Activated CD4-positive, alpha-beta T cell treated with anti-CD3 and anti-CD28 coated beads for 48 hours (primary cell): ENCODE measurements at regions not wholly inside any gene's neighbourhood (a gene's known extent, or its start where the extent isn't known, plus 50 kb on each side); places are given as distances from the start of the nearest gene placed in this dataset.

Experiments used
- DNase-seq: peaks from one replicate; pipeline ENCODE4 v3.0.0-alpha.2; 2020

DNA sequence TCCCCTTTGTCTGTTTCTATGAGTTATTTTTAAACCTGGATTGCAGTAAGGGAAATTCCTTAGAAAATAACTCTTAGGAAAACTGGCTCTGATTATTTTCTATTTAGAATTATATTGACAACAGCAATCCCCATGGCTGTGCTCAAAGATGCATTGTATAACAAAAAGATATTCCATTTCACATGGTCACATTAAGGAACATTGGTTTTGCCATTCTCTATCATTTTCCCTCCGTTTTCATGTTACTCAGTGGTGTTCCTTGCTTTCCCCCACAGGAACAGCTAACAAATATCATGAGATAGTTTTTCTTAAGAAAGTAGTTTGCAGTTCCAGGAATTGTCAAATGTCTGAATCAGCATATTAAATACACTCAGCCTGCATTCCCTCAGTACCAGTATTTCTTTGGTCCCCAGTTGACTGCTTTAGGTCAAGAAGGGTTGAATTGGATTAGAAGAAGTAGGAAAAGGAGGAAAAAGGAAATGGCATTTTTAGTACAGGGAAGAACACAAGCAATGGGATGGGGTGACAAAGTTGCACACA is 436.7 kb downstream of the TNS3 start:
- no peak for DNase-seq

DNA sequence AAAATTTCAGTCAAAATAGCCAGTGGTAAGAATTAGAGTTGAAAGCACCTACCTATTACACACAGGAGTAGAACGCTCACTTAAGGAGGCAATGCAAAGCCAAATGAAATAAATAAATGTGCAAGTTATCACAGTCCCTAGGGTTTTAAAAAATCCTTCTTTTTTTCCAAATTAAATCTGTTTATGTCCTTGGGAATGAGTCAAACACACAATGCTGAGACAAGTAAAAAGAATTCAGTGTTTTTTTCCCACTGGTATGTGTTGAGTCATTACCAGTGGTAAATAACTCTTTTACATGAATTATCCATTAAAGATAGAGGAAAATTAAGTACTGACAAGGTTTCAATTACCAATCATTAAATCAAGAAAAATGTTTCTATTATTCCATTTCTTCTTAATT is 438.6 kb downstream of the TNS3 start:
- DNase-seq = no peak

DNA sequence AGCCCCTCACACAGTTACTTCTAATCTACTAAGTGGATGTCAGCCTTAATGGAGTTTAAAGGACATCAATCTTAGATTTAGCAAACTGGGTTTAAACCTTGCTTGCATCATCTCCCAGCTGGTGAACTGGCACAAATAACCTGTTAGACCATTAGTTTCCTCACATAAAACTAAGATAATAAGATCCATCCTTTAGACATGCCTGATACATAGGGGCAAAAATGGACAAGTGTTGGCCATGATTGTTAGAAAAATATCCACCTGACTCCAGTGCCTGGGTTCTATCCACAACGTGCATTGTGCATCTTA is 439.1 kb downstream of the TNS3 start:
- DNase-seq = no peak

DNA sequence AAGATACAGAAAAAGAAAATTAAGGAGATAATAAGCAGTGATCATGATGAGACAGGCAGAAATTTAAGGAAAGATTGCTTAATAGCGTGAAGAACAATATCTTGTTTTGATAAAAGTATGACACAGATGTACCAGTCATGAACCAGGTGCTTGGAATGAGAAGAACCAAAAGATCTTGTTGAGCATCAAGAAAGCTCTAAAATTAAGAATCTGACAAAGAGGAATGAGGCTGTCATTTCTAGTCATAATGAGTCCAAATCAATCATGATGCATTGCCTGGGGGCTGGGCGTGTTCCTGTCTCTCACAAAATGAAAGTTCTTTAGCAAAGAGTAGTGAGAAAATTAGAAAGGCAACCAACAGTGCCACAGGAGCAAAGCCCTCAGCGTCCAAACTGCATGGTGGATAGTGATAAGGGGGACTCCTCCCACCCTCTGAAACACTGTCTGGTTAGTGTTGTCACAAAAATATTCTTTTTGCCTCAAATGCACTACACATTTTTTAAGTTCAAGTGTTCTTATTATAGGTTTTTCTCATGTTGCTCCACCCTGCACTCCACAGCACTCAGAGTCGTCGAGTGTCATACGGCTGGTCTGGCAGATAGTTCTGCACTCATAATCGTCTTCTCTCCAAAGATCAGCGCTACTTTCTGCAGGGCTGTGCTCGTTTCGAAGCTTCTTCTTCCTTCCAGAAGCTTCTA is 439.6 kb downstream of the TNS3 start:
- DNase-seq = no peak

DNA sequence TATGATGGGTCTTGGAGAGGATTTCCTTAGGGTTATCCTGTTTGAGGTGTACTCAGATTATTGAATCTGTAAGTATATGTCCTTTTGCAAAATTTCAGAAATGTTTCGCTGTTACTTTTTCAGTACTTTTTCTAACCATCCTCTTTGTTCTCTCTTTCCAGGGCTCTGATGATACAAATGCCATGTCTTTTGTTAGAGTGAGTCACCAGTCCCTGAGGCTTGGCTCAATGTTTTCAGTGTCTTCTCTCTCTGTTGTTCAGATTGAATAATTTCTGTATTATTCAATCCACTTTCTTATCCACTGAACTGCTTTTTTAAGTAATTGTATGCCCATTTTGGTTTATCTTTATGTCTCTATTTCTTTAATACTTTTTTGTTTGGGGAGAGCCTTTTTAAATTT is 449.4 kb downstream of the TNS3 start:
- no peak for DNase-seq

DNA sequence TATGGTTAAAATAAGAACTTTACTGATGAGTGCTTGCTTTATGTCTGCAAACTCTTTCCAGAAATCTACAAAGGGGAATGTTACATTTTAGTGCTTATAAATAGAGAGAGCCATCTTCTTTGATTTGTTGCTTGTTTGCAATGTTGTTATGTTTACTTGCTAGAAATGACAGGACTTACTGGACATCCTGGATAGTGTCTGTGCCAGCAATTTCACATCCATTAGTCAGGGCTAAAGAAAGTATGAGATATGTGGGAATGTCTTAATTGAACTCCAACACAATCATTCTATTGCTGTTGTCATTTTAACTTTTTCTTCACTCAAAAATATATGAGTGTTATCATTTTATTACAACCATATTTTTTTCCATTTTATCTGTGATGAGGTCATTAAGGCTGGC is 453.2 kb downstream of the TNS3 start:
- no peak for DNase-seq

DNA sequence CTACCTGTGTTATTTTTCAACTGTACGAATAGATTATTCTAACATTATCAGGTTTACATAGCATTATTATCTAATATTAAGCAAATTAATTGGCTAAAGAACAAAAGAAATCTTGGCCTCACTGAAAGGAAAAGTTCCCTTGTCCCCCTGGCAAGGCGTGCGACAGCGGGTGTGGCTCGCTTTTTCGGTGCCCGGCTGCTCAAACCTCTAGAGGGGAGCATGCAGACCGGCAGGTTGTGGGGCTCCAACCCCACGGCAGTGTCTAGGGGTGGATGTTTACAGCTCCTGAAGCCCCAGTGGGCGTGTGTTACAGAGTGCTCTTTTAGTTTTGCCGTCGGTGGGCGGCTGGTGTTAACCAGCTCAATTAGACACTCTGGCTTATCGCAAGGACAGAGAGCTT is 456.4 kb downstream of the TNS3 start:
- no peak for DNase-seq

DNA sequence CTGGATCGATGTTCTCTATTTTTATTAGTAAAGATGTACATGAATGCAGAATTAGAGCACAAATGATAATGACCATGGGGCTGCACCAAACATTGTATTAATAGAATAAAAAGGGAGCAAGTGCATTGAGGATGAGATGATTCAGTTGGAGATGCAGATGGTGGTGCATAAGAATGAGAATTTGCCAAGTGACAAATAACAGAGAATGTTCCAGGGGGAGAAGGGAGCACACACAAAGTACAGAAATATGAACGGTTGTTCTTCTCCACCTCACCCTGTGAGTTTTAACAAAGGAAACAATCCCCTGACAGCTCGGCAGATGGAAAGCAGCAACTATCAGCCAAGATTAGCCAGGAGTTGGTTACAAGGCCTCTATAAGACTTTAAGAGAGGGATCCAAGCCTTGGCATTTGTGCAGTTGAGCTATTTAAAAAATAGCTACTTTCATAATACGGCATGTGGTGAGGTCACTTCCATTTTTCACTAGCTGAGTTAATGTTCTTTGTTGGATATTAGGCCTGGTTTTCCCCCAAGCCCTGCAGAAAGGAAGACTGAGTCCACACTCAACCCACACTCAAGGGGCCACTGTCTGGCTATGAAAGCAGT is 462.5 kb downstream of the TNS3 start:
- no peak for DNase-seq

DNA sequence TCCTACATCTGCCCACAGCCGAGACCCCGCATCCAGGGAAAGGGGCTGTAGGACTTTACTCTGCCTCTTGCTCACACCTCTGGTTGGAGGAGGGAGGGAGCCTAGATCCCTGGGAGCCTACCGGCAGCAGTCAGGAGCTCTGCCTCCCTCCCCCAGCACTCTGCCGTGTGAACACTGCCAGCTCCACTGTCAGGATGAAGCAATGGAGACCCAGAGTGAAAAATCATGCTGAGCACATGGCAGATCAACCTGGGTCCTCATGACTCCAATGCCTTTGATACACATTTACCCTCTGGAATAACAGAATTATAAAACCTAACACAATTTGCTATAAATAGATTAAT is 477.7 kb downstream of the TNS3 start:
- no peak for DNase-seq

DNA sequence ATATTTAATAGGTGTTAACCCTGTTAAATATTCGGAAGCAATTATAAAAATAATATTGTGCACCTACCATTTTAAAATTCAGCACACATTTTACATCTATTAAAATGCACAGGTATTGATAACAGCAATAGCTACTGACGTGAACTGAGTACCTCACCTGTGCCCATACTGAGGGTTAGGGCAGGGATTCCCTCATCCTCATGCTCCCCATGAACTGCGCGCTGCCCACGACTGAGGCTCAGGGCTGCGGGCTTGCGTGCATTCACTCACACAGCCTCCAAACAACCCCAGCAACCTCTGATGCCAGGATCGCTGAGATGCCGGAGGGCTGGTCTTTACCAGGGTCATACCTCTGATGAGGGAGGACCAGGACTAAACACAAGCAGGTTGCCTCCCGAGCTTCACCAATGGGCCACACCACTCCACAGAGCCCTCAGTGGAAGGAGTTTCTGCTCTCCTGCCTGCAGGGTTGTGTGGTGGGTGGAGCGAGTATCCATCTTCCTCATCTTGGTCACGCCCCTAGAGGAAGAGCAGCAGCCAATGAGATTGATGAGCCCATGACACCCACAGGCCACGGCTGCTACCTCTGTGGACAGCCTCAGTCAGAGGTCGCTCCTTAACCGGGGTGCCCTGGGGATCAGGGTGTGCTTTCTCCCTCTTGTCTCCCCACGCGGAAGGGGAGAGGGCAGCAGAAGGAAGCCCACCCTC is 478.3 kb downstream of the TNS3 start:
- DNase-seq = no peak

DNA sequence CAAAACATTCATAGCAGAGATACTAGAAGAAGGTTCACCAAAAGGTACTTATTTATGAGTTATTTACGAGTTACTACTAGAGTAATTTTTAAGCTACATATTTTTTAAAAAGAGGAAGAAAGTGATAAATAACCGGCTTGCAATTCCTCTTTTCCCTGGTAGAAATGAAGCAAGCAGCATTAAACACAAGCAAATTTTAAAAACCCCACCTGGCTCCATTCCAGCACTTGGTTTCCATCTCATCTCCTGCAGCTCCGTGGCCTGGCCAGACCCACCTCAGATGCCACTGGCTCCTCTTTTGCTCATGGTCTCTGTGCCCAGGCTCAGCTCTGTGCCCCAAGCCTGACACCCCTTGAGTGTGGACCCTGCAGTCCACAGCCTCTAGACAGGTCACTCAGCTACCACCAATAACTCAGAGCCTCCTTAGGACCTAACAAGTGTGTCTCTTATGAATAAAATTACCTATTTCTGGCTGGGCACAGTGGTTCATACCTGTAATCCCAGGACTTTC is 479.5 kb downstream of the TNS3 start:
- no peak for DNase-seq

DNA sequence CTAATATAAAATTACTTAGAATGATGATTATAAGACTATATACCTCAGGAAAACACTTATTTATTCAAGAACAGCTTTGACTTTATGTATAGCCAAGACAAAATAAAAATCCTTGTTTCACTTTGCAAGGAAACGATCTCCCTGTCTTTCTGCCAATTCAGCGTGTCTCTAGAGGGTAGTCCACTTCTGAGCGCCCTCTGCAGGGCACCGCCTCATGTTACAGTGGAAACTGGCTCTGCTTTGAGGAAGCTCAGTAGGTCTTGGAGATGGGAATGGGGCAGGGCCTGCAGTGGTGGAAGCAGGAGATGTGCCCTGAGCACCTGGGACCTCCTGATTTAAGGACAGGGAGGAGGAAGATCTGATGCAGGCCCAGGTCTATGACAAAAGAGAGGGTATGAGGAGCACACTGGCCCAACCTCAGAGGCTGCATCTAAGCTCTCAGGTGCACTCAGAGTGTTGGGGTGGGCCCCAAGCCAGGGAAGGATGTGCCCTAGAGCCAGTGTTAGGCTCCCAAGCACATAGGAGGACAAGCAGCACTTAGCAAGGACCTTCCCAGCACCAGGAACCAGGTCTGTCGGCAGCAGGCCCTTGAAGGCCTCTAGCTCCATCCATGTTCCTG is 481.0 kb downstream of the TNS3 start:
- DNase-seq = peak; percentile 21

DNA sequence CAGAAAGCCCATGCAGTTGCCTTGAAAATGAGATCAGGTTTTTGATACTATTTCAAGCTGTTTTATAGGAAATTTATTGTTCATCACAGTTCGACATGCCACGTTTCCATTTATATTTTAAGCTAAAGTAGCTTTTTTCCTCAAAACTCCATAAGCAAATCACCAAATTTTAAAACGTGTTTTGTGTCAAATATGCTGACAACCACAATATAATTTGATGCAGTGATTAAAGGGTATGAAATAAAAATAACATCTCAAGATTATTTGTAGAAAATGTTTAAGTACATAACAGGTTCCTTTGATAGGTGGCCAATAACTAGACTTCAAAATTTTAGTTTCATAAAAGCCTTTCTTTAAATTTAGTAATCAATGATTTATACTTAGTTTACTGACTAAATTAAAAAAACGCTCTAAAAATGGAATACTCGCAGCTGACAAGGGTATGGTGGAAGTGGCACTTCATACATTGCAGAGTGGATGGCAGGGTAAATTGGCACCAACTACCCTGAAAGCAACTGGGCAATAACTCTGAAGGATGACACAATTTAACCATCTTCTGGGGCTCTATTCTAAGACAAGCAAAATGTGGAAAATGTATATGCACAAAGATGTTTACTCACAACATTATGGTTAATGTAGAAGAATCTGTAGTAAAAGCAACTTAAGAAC is 481.6 kb downstream of the TNS3 start:
- no peak for DNase-seq

DNA sequence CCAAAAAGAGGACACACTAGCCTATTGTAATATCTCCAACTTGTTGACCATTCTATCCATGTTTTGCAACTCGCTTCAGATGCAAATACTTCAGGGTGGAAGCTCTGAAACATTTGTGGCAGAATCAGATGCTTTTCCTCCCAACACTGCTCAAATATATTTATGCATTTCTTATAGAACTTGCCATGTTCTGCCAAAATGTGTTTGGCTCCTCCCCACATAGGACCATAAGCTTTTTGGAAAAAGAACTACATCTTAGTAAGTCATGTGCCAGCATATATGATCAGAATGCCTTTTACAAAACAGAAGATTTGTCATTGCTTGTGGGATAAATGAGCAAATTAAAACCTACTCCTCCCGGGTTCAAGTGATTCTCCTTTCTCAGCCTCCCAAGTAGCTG is 484.5 kb downstream of the TNS3 start:
- no peak for DNase-seq

DNA sequence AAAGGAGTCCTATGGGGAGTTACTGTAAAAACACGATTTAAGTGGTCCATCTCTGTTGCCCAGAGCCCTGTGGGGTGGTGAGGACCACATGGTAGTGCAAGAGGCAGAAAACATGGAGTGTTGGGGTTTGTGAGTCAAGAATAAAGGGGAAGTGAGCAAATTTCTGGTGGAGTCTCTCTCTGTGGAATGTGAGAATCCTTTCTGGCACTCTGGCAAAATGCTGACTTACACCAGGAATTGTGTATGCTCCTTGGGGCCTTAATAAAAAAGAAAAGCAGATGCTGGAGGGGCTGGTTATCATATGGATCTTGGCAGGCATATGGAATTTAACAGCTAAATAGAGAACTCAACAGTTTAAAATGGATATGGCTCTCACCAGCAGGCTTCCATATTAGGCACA is 486.0 kb downstream of the TNS3 start:
- DNase-seq = no peak

DNA sequence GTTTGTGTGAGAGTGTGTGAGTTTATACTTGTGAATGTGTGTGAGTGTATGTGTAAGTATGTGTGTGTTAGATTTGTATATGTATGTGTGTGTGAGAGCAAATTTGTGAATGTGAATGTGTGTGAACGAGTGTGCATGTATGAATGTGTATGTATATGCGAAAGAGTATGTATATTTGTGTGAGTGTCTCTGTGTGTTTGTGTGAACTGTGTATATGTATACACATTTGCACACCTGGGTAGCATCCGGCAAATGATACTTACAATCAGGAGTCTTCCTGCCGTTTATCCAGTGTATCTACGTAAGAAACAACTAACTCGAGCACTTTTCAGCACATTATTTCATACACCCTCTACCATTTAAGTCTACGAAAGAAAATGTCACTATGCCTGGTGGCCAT is 487.4 kb downstream of the TNS3 start:
- DNase-seq = no peak

DNA sequence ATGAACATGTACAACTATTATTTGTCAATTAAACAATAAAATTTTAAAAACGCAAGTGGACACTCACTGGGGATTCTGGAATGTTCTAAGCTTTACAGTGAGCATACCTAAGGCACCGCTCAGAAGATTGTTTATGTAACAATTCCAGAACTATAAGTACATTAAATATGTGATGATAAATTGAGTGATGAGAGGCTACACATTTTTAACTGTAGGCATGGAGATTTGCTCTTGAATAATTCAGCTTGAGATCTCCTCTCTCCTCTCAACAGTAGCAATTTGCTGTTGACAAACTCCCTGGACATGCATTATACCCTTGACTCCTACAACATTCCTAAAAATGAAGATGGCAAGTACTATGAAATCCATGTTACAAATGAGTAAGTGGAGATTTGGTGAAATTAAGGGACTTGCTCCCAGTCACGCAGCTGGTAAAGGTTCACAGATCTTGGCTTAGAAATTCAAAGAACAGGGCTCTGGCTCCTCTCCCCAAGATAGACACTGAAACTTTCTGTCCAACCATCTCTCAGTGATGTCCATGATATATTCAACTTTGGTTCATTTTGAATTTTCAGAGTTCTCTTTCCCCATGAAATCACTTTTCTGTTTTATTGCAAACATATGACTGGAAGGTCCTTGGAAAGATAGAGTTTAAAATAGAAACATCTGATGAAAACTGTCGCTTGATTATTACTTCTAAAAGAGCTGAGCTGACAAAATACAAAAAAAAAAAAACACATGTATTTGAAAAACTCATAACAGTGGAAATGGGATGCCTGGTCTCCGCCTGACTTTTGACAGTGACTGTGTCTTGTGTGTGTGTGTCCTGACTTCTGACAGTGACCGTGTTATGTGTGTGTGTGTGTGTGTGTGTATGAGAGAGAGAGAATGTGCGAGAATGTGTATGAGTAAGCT is 488.3 kb downstream of the TNS3 start:
- no peak for DNase-seq

DNA sequence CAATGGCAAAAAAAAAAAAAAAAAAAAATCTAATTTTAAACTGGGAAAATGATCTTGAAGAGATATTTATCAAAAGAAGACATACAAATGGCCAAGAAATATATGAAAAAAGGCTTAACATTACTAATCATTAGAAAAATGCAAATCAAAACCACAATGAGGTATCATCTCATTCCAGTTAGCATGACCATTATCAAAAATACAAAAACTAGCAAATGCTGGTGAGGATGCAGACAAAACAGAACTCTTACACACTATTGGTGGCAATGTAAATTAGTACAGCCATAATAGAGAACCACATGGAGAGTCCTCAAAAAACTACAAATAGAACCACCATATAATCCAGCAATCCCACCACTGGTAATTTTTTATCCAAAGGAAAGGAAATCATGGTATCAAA is 489.6 kb downstream of the TNS3 start:
- DNase-seq = no peak

DNA sequence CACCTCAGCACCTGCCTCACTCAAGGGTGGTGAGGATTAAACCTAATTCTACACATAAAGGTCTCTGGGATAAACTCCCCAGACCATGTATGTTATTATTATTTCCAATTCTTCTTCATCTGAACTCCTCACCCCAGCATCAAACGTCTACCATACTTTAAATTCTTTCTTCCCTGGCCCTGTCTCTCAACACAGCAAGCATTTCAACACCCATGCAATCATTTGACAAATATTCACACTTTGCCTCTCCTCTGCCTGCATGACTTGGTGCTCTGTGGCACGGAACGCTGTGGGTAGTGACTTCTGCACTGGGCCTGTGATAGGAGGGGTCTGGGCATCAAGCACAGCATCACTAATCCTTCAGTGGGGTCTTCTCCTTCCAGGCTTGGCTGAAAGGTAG is 490.8 kb downstream of the TNS3 start:
- DNase-seq = no peak

DNA sequence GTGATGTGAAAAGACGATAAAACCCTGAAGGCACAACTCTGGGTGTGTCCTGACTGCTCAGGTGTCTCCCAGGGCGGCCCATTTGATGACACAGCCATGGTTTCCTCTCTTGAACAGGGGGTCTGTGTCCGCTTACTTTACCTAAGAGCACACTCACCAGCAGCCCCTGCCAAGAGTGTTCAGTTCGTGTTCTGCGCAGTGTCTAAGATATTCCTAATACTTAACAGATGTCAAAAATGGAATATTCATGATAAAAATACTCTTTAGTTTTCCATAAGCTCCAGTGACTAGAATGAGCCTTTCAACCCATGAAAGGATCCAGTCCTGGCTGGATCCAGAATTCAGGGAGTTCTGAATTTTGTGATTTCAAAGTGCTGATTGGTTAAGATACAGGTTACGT is 492.4 kb downstream of the TNS3 start:
- DNase-seq = no peak

DNA sequence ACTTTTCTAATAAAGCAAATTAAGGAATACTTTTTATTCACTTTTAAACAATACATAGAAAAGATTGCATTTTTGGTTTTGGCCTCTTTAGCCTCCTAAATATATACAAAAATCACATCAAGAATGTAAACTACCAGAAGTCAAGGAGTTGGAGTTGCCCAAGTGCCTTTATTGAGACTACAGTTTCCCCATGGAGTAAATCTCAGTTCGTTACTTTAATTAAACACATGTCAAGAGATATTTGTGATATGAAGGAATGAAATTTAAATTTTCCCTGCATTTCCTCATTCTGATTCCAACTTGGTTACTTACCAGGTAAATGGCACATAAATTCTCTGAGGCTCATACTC is 492.9 kb downstream of the TNS3 start:
- no peak for DNase-seq

DNA sequence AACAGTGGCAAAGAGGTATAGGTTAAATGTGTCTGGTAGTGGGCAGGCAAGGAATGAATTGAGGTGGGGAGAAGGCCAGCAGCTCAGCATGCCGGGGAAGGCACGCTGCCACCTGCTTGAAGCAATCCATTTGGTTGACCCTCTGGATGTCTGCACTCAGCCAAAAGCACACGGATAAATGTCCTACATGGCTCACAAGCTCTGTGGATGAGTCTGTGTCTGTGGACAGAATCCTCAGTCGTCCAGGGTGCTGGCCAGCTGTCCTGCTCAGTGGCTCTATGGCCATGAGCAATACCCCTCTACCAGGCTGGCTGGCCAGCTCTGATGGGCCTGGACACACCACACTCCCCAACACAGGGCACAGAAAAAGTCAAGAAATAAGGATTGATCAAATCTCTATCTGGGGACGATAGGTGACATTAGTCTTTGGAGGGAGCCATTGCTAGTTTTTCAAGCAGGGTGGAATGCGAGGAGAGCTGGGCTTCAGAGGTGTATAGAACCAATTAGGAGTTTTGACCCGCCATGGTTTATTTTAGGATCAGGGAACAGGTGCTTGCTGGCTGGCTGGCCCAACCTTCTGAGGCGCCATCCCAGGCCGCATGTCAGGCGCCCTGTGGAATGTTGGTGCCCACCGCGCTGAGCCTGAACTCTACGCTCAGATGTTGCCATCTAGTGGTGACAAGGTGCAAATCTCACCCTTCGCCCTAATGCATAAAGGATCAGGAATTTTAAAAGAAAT is 493.4 kb downstream of the TNS3 start:
- peak; percentile 22 for DNase-seq
